GM18502 (cell line): ENCODE measurements at regions not wholly inside any gene's neighbourhood (a gene's known extent, or its start where the extent isn't known, plus 50 kb on each side); places are given as distances from the start of the nearest gene placed in this dataset.

ENCODE experiments used
- ATAC-seq: cut with Tn5 transposase; IDR thresholded peaks from one replicate; pipeline ENCODE4 v1.9.1; 2021; ENCODE audit warnings: mild to moderate bottlenecking; ENCODE audit not compliant: unreplicated experiment, poor library complexity

DNA sequence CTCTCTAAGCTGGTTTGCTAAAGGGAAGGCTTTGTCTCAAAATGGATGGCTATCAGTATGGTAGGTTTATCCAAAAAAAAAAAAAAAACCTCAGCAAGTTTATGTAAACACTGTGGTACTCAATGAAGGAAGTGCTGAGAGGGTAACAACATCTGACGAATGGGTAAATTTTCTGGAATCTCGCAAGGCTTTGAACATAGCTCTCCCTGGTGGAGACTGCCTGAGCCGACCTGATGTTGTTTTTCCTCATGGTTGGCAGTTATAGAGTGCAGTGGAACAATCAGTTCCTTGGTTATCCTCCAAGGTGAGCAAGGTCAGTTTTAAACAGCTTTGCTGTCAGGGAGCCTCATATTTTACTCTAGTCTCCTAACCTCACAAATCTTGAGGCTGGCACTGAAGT lies 94.6 kb downstream of the ZPLD1 start:
- no peak for ATAC-seq

- ATAC-seq: no peak
Measured at GRCh38 chr3:102530415-102531181, 95.8 kb downstream of the ZPLD1 start.

GRCh38 chr3:102531686-102532085 lies 96.9 kb downstream of the ZPLD1 start:
- ATAC-seq: no peak

DNA sequence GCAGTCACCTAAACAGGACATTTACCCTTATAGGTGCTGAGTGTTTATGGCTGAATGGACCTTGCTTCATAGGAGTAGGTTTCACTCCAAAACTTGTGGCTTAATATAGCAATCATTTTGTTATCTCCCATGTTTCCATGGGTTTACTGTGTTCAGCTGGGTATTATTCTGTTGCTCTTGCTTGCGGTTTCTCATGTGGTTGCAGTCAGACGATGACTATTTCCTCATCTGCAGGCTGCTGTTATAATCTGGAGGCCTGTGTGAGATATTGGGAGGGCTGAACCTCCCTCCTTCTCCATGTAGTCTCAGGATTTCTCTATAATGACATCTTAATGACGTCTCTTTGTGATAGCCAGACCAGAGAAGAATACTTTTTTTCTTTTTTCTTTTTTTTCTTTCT lies 98.1 kb downstream of the ZPLD1 start:
- ATAC-seq: no peak

- no peak for ATAC-seq
Measured at GRCh38 chr3:102533784-102534183, 99.0 kb downstream of the ZPLD1 start.

DNA sequence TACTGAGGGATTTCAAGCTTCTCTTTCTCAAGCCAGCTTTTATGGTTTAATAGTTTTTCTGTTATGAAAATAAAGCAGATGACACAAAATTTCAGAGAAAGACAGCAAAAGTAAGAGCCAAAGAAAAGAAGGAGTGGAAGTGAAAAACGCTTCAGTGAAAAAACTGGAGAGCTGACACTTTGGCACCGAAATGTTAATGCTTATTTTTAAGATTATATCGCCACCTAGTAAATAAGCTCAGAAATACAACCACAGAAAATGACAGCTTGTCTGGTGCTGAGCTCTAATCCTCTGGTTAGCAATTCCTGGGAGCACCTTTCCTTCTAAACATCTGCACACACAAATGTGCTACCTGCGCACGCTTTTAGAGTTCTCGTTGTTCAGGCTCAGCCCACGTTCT lies 101.6 kb downstream of the ZPLD1 start:
- ATAC-seq: peak; percentile 67

GRCh38 chr3:102537123-102537522 lies 102.3 kb downstream of the ZPLD1 start:
- no peak for ATAC-seq

DNA sequence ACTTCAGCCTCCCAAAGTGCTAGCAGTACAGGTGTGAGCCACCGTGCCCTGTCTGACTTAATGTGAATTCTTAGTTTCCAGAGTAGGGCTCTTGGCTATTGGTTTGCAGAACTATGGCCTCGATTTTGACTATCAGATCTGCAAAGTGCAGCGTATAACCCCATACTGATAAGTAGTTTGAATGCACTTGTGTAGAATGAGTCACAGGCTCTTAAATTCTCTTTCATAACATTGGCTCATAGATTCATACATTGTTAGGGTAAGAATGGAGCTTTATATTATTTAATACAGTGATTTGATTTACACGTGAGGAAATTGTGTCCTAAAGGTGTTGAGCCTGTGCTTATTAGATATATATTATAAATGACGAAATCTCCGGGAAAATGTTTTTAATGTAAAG lies 109.9 kb downstream of the ZPLD1 start:
- no peak for ATAC-seq

DNA sequence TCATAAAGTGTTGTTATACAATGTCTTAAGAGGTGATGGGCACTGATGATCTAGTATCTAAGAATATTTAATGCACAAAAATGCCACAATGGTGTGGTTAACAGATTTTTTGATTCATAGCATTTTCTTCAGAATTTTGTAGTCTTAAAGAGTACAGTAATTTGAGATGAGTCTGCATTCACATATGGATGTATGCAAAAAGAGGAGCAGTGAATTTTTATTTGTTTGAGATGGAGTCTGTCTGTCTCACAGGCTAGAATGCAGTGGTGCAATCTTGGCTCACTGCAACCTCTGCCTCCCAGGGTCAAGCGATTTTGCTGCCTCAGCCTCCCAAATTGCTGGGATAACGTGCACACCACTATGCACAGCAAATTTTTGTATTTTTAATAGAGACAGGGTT lies 110.5 kb downstream of the ZPLD1 start:
- ATAC-seq: no peak

DNA sequence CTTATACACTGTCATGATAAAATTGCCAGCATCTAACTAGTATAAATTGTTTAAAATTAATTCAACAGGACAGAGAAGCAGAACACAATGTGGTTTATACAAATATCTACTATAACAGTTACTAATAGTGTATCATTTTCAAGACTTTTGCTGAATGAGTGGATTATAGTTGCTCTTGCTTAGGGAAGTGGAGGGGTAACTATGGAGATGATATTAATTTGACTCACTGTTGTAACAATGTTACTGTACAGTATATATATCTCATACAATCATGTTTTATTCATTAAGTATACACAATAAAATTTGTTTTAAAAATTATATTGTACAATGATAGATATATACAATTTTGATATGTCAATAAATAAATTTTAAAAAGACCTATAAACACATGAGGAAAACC lies 119.1 kb downstream of the ZPLD1 start:
- ATAC-seq: no peak

DNA sequence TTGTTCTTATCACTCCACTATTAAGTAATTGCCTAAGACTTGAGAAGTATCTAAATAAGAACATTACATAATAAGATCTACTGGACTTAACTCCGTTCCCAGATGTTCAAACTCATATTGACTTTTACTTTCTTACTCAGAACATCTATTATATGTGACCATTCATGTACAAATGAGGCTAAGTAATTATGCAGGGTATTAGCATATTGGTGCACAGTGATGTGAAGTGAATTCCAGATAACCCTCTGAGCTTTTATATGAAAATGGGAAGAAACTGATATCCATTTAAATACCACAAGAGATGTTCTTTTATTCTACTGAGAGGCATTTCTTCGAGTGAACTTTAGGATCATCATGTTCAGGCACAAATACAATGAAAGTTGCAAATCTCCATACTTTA lies 135.7 kb downstream of the ZPLD1 start:
- no peak for ATAC-seq

GRCh38 chr3:102571006-102571405 lies 136.2 kb downstream of the ZPLD1 start:
- no peak for ATAC-seq

GRCh38 chr3:102571720-102572384 lies 137.0 kb downstream of the ZPLD1 start:
- ATAC-seq: no peak

DNA sequence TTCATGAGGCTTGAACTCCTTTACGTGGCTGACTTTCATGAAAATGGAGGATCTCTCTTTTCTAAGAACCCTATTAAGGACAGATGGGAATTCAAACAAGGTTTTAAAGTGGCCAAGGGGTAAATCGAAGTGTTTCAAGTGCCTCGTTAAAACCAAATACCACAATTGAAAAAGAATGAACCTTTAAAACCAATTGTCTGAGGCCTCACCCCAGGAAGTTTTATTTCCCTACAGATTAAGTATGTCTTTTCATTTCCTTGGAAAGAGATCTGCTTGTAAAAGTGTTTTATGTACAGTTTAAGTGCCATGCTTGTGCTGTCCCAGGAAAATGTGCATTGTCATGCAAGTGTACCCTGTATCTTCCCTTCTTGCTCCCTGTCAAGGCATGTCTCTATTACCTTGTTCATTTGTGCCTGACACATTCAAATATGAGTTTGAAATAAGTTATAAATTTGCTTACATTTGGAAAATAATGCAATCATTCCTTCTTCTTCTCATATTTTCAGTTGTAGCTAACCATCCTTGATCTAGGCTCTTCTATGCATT lies 138.7 kb downstream of the ZPLD1 start:
- ATAC-seq: no peak

GRCh38 chr3:102574355-102574754 lies 139.5 kb downstream of the ZPLD1 start:
- ATAC-seq: no peak

DNA sequence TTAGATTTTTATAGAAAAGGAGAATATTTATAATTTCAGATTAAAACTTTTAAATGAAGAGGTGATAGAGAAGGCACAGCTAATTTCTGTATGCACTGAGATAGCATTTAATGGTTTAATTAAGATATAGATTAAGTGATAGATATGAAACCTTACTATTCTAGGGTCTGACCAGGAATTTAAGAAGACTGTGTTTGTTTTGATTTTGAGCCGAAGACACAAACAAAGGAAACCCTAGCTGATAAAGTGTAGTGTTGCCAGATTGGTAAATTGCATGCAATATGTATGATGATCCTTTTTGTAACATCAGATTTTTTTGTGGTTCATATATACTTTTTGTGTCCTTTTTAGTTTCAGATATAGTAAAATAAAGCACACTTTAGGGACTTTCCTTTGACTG lies 141.8 kb downstream of the ZPLD1 start:
- ATAC-seq: no peak

GRCh38 chr3:102577082-102577789 lies 142.4 kb downstream of the ZPLD1 start:
- ATAC-seq: no peak

DNA sequence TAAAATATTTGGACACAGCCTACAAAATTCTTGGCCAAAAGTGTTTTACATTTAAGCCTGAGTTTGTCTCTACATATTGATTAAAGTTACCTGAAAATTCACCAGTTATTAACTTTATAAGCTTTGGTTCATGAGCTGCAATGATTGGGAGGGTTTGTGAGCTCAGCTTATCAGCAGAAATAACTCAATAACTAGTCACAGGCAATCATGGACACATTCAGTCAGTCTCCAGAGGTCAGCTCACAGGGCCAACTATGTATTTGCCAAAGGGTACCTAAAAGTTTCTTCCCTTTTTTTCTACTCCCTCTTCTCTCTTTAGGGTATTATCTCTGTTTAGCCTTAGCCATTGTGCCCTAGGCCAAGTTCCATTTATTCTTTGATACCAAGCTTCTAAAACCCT lies 145.9 kb downstream of the ZPLD1 start:
- ATAC-seq: no peak

DNA sequence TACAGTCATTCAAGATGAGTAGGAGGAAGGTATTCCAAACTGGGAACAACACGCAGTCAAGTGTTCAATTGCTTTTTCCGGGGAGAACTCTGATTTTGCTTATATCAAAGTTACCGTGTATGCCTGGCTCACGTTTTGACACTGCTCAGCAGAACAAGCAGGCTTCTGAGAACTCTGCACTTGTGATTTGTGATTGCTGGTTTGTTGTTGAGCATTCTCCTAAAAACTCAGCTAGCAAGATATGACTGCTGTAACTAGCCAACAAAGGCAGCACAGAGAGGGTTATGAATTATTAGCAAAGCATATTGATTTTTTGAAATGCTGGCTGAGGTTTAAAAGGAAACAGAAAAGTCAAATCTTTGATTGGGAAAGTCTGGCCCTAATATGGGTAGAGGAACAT lies 151.7 kb downstream of the ZPLD1 start:
- ATAC-seq: no peak

DNA sequence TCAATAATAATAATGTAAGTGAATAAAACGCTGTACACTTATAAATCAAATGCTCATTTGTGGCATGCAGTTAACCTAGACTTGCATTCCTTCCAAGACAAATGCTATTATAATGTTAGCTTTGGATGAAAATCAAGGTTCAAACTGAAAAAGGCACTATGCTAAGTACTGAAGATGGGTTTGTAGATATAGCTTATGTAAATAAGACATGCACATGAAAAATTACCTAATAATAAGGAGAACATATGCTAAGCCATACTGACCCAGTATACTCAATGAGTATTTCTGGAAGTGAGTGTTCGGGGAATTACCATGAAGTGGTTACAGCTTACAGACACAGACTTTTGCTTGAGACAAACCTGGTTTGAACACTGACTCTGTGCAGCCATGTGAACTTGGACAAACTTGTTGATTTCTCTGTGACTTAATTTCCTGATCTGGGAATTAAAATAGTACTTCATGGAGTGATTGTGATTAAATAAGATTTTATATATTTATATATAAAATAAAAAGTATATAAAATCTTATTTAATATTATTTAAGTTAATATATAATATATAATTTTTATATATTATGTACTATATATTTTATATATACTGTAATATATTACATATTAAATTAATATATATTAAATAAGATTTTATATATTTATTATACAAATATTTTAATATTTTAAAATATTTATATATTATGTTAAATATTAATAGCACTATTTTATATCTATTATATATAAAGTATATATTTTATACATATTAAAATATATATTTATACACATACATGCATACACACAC lies 159.2 kb downstream of the ZPLD1 start:
- peak; percentile 52 for ATAC-seq
